ENCODE measurements at regions not wholly inside any gene's neighbourhood (a gene's known extent, or its start where the extent isn't known, plus 50 kb on each side); places are given as distances from the start of the nearest gene placed in this dataset.

GRCh38 chr2:192940767-192941166, 746.0 kb upstream of the TMEFF2 start:
- TF ChIP-seq REST (IDR thresholded peaks at IDR 0.05; ENCODE audit: low read depth) (no peak), CTCF (IDR thresholded peaks at IDR 0.05 in 2 of 3, conservative IDR thresholded peaks at IDR 0.05 in 1 of 3; ENCODE audit: borderline replicate concordance in 1 of 3, insufficient read depth in 1 of 3, low read depth in 2 of 3, low read length in 2 of 3) (no peak; a peak in 1 of 6 replicates), SIN3A (IDR thresholded peaks at IDR 0.05; ENCODE audit: low read depth) (no peak), POLR2A (IDR thresholded peaks at IDR 0.05; ENCODE audit: borderline replicate concordance, extremely low read depth, insufficient read depth, insufficient read length) (no peak), POLR2AphosphoS5 (IDR thresholded peaks at IDR 0.05; ENCODE audit: low read depth, low read length) (no peak)

Measured in HCT116 (cell line).